ENCODE measurements at regions not wholly inside any gene's neighbourhood (a gene's known extent, or its start where the extent isn't known, plus 50 kb on each side); places are given as distances from the start of the nearest gene placed in this dataset.

DNA sequence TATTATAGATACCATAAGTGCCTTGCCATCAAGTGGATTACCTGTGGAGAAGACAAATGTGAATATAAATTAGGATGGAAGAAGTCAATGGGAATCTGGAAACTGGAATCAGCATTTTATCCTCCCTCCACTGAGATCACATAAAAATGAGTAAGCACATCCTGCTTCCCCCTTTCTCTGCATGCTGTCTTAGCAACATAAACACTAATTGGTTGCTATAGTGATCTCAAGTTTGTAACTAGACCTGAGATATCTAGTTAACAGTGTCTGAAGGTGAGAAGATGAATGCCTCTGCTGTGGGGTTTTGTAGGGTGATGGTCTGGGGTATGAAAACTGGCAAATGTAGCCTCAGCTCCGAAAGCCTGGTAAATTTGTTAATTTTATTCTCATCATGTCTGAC lies 1357.5 kb upstream of the CELF4 start:
- TF ChIP-seq, protein P1, sequence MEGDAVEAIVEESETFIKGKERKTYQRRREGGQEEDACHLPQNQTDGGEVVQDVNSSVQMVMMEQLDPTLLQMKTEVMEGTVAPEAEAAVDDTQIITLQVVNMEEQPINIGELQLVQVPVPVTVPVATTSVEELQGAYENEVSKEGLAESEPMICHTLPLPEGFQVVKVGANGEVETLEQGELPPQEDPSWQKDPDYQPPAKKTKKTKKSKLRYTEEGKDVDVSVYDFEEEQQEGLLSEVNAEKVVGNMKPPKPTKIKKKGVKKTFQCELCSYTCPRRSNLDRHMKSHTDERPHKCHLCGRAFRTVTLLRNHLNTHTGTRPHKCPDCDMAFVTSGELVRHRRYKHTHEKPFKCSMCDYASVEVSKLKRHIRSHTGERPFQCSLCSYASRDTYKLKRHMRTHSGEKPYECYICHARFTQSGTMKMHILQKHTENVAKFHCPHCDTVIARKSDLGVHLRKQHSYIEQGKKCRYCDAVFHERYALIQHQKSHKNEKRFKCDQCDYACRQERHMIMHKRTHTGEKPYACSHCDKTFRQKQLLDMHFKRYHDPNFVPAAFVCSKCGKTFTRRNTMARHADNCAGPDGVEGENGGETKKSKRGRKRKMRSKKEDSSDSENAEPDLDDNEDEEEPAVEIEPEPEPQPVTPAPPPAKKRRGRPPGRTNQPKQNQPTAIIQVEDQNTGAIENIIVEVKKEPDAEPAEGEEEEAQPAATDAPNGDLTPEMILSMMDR (IDR thresholded peaks at IDR 0.05) = no peak
- no peak for TF ChIP-seq POLR2AphosphoS5 (IDR thresholded peaks at IDR 0.05)
- TF ChIP-seq POLR2A (IDR thresholded peaks at IDR 0.05) = no peak
